HEK293T (cell line): ENCODE measurements at regions not wholly inside any gene's neighbourhood (a gene's known extent, or its start where the extent isn't known, plus 50 kb on each side); places are given as distances from the start of the nearest gene placed in this dataset.

Experiments
- BHLHE40 ChIP-seq: fragments of 450-650 bp; IDR thresholded peaks from 2 replicates; pipeline ENCODE4 v1.6.1; 2016; ENCODE audit warnings: mild to moderate bottlenecking, moderate library complexity, borderline replicate concordance
- ELF4 ChIP-seq: fragments of 450-650 bp; IDR thresholded peaks from 2 replicates; pipeline ENCODE4 v1.6.1; 2017; ENCODE audit warnings: antibody characterized with exemption
- FOXA1 ChIP-seq: fragments of 450-650 bp; IDR thresholded peaks from 2 replicates; pipeline ENCODE4 v1.6.1; 2016; ENCODE audit warnings: mild to moderate bottlenecking
- FOXK2 ChIP-seq: fragments of 450-650 bp; IDR thresholded peaks from 2 replicates; pipeline ENCODE4 v1.6.1; 2016; ENCODE audit warnings: mild to moderate bottlenecking
- FOXM1 ChIP-seq: fragments of 450-650 bp; IDR thresholded peaks from 2 replicates; pipeline ENCODE4 v1.6.1; 2017; ENCODE audit warnings: mild to moderate bottlenecking, borderline replicate concordance
- HDGF ChIP-seq: fragments of 450-650 bp; IDR thresholded peaks from 2 replicates; pipeline ENCODE4 v1.6.1; 2017; ENCODE audit warnings: antibody characterized with exemption, borderline replicate concordance
- NFRKB ChIP-seq: fragments of 450-650 bp; IDR thresholded peaks from 2 replicates; pipeline ENCODE4 v1.6.1; 2016; ENCODE audit warnings: mild to moderate bottlenecking, moderate library complexity
- SP1 ChIP-seq: fragments of 450-650 bp; IDR thresholded peaks from 2 replicates; pipeline ENCODE4 v1.6.1; 2017
- SUZ12 ChIP-seq: fragments of 450-650 bp; IDR thresholded peaks from 2 replicates; pipeline ENCODE4 v1.6.1; 2016; ENCODE audit warnings: mild to moderate bottlenecking
- TARDBP ChIP-seq: fragments of 450-650 bp; IDR thresholded peaks from 2 replicates; pipeline ENCODE4 v1.6.1; 2016
- ZNF384 ChIP-seq: fragments of 450-650 bp; IDR thresholded peaks from 2 replicates; pipeline ENCODE4 v1.6.1; 2016

DNA sequence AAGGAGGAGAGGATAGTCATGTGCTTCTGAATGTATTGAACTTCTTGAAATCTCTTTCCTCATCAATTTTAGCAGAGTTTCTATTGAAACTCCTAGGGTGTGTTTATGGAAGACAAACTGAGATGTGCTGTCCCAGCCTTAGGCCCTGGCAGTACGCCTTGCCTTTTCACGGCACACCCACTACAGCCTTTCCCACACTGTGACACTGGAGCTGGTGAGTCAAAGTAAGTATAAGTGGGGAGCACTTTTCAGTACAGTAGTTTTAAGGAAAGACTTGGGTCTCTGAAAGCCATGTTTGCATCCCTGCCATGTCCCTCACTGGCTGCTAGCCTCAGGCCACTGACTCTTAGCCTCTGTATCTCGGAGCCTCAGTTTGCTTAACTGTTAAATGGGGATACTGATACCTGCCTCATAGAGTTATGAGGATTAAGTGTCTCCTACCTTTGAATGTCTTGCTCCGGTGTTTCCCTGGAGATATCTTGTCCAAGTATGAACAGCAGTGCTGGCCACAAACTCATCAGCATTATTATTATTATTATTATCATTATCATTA, 144.7 kb upstream of the CRHR1 start:
- TF ChIP-seq NFRKB = no peak
- no peak for TF ChIP-seq SUZ12
- no peak for TF ChIP-seq TARDBP
- TF ChIP-seq SP1 = no peak
- no peak for TF ChIP-seq ZNF384
- TF ChIP-seq ELF4 = no peak
- no peak for TF ChIP-seq BHLHE40
- no peak for TF ChIP-seq FOXA1
- no peak for TF ChIP-seq FOXM1
- TF ChIP-seq FOXK2 = no peak
- TF ChIP-seq HDGF = no peak
